HG03025 (cell line): ENCODE measurements at regions not wholly inside any gene's neighbourhood (a gene's known extent, or its start where the extent isn't known, plus 50 kb on each side); places are given as distances from the start of the nearest gene placed in this dataset.
A peak's percentile ranks its signal among the peaks of the same experiment; 100 is the strongest.

Source experiments
- ATAC-seq: cut with Tn5 transposase; IDR thresholded peaks from one replicate; pipeline ENCODE4 v1.9.1; 2021; ENCODE audit warnings: mild to moderate bottlenecking, moderate library complexity; ENCODE audit not compliant: unreplicated experiment, low FRiP score

DNA sequence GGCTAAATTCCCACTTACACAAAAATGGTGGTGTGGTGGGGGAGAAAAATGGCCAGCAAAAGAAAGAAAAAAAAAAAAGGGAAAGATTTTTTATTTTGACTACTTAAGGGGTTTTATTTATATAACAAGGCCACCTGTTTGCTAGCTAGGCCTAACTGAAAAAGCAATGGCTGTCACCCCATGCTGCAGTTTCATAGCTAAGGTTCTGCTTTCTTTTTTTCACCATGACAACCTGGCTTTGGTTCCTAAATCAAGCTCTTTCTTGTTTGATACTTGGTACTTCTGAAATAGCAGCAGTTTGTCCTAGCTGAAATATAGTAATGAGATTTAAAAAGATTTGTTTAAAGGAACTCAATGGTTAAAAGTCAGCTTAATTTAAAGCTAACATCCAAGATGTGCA lies 433.2 kb upstream of the MEX3C start:
- ATAC-seq, result peak; percentile 77

DNA sequence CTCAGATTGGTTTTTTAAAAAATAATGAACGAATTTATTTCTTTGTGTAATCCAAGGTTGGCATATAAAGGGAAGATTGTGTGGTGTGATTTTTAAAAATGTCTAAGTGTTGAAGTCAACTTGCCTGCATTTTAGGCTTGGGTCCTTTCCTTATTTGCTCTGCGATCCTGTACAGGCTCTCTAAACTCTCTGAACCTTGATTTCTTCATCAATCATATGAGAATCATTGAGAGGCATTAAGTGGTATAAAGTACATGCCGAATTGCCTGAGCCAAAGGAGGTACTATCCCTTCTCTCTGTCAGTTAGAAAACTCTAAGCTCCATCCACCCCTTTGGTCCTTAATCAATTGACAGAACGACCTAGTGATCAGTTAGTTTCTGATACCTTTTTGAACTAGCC lies 440.4 kb upstream of the MEX3C start:
- ATAC-seq, result no peak

DNA sequence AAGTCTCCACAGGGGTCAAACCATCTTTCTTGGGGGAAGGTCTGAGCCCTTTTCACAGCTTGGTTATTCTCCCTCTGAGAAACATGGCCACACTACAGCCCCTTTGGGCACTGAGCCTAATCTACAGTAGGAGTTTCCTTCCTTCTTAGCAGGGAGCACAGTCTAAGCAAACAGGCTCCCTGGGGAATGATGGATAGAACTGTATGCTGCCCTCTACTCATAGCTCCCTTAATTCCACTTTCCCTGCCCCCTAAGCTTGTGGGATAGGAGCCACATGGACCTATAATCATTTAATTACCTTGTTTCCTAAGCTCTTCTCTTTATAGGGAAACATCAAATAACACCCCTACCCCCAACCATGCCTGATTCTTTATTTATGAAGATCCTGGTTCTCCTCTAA lies 442.1 kb upstream of the MEX3C start:
- ATAC-seq, result no peak

DNA sequence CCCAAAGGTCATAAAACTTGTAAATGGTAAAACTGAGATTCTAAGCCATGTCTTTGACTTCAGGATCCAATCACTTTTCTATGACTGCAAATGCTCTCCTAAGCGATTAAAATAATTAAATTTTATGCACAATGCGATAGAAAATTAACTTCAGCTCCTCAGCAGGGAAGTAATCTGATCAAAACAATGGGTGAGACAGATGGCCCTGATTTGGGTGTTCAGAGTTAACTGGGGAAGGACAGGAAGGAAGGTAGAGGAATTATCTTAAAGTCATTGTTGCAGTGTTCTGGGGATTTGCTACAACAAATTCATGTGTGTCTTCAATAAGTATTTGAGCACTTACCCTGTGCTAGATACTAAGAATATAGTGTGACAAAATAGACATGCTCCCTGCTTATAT lies 446.0 kb upstream of the MEX3C start:
- ATAC-seq, result no peak

DNA sequence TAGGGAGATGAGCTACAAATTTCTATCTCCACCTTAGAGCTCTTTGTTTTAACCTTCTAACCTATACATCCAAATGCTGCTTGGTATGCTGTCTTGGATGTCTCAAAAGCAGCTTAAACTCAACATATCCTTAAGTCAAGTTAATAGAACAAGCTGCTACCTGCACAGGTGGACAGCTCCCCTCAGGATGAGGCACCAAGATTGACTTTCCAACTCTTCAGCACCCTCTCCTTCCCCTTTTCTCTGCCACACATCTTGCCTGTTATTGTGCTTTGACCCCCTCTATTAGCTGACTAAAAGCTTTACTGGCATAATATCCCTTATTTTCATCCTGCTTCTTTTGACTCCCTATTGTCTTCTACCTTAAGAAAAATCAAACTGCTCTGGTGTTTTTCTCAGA lies 448.1 kb upstream of the MEX3C start:
- no peak for ATAC-seq

DNA sequence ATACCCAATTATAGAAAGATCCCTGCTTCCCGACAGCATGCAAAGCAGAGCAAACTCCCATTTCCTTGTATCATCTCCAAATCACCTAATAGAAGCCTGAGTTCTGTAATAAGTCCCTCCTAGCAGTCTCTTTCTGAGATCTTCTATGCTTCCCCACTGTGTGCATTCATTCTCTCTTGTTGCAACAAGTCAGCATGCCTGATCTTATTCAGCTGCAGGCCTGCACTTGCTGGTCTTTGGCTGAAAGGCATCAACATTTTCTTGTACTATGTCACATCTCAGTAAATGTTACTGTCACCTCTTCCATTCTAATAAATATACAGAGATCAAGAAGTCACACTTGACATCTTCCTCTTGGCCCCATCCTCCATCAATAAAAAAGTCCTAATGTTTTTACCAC lies 449.9 kb upstream of the MEX3C start:
- ATAC-seq, result no peak

DNA sequence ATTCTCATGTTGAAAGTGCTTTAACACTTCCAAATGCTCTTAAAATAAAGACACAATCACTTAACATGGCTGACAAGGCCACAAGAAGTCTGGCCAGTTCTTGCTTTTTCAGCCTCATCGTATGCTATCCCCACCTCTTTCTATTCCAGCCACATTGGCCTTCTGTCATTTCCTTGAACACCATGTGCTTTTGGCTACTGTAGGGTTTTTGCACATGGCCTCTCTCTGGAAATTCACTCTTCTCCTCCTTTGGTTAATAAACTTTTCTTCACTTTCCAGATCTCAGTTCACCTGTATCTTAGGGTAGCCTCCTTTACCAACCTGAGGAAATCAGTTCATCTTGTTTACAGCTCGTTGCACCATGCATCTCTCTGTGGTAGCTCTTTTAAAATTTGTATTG lies 450.5 kb upstream of the MEX3C start:
- ATAC-seq, result no peak

DNA sequence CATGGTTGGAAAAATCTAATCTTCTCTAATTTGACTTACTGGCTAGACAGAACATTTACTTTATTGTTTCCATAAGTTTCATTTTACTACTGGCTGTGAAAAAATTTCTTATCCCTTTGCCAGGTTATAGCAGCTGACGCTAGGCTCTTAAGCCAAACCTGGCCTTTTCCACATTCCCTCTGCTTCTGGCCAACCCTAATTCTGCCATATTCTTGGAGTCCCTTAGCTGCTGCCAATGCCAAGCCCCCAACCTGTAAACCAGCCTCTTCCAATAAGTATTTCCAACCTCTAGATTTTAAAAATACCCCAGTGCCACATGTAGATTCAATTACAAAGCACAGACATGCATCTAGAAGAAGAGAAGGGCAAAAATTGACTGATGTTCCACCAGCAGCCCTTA lies 452.3 kb upstream of the MEX3C start:
- no peak for ATAC-seq

DNA sequence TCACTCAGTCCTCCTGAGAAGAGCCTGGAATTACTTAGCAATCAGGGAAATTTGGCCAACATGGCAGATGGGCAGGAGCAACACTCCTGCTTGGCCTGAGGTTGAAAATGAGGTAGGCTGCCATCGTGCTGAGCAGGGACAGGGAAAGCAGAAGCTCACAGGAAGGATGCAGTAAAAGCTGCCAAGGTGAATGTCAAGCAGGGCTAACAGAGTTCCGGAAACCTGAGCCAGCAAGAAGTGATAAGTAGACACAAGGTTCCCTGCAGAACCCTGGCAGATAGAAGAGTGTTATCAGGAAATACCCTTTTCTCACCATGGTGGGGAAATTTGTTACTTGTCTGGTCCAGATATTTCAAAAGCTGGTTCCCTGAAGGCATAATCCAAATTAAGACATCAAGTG lies 454.3 kb upstream of the MEX3C start:
- no peak for ATAC-seq

DNA sequence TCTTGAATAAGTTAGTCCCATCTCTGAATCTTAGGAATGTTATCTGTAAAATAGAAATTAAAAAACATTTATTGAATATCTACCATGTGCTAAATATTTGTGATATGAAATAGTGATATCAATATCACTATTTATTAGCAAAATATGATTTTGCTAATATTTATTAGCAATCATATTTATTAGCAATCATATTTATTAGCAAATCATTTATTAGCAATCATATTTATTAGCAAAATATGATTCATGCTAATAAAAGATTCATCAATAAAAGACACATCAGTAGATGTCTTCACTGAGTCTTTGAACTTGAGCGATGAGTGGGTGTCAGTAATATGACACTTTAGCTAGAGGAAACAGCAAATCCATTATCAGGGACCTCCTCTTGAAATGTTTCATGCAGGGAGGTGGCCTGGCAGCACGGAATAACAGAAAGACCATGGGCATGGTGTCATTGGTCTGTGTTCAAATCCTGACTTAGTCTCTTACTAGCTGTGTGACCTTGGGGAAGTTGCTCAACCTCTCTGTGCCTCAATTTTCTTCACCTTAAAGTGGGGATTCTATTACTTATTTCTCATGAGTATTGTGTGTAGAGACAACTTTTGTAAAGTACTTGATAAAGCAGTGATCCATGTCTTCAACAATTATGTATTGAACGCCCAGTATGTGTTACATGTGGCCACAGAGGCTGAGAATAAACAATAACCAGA lies 456.2 kb upstream of the MEX3C start:
- no peak for ATAC-seq

DNA sequence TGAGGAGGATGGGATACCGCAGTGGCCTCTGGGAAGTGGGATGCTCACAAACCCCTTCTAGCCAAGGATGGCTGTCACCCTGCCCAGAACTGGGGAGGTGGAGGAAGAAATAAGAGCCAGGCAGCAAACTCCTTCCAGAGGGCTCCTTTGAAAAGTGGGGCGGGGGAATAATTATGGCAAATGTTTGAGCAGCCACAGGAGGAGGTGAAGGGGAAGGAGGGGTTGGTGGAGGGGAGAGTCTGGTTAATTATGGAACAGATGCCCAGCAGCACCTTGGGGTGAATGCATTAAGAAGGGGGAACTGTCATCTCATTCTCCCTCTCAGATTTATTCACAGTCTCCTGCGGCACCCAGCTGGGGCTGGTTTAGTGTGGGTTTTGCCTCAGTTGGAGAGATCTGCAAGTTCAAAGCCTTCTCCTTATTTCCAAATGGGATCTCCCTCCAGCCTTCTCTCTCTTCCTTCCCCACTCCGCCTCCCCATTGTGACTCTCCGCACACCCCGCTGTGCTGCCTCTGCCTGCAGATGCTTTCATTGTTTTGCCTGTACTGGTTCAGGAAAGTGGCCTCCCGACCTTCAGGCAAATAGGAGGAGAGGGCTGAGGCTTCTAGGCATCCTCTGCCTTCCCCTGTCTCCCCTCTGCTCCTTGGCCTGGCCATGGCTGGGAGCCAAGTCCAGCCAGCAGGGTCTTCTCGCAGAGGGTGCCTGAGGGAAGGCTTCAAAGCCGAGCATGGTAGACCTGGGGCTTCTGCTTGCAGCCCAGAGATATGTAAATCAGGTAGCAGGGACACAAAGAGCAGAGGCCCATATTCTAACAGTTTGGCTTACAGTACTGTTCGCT lies 457.2 kb upstream of the MEX3C start:
- ATAC-seq, result peak; percentile 89

DNA sequence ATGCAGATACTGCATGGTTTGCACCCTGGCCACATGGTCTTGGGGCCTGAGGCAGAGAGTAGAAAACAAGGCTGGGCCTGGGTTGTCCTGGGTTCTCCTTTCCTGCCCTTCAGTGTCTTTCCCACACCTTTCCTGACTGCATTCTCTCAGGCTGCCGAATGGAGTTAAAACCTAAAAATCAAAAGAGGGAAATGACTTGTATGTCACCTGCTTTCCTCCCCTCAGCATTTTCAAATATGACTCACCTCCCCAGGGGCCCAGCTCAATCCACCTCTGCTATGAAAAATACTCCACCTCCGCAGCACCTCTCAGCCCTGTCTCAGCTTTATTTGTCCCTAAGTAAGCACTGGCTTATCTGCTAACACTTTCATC lies 457.8 kb upstream of the MEX3C start:
- ATAC-seq, result peak; percentile 83

DNA sequence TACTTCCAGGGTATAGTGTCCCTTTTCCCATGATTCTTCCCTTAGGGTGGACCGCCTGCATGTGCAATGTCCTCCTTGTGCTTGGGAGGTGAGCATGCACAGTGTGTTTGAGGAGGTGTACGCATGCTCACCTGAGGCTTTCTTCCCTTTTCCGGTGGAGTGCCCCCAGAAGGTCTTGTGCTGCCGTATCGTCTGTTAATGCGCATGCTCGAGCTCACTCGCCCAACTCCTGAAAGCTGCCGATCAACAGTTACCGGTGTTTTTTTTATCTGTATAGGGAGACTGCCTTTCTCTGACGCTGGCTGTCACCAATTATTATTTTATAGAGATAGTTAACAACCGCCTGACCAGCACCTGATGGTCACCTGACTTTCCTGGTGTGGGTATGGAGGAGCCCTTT lies 458.8 kb upstream of the MEX3C start:
- ATAC-seq, result no peak

DNA sequence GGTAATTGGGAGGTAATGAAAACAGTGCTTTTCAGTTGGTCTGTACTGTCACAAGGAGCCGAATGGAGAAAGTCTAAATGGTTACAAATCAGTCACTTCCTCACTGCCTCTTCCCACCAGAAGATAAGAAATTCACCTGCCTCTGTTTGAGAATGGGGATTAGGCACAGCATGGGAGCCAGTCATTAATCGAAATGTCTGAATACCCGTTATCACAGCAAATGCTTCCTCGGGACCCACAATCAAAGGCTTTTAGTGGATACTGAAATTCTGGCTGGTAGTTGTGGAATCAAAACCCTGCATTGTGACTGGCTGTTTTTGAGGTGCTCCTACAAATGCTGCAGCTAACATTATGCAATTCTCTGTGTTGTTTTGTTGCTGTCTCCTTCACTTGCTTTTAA lies 461.0 kb upstream of the MEX3C start:
- ATAC-seq, result no peak

DNA sequence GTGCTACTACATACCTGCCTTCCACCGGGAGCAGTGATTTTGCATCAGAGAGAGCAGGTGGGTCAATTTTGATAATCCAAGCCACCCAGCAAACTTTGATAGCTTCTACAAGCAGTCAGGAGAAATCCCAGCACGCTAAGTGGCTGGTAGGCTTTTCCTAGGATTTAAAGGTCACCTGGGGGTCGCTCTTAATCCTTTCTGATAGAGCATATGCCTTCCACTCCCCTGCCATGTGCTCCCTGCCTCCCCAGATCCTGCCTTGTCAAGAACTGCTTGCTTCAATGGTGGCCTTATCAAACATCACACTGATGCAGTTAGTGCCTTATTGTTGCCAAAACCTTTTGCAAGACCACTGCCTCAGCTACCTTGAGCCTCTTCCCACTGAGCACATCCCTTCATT lies 462.3 kb upstream of the MEX3C start:
- no peak for ATAC-seq

DNA sequence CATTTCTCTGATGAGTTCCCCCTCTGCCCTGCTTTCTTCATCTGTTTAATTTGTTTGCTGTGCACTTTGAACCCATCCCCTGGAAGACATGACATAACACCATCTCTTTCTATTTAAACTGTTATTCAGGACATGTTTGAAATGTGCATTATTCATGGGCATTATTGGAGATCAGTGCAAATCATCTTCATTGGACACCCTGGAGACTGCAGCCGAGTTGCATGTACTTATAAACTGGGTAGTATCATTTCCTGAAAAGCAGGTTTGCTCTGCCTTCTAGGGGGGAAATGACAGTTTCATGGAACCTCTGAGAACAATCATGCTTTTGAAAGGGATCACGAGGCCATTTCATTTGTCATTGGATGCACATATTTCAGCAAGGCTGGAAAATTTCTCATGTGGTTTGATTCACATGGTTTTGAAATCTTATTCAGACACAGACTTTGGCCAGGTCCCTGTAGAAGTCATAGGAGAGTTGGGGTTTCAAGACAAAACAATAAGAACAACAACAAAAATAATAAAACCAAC lies 462.8 kb upstream of the MEX3C start:
- ATAC-seq, result no peak

DNA sequence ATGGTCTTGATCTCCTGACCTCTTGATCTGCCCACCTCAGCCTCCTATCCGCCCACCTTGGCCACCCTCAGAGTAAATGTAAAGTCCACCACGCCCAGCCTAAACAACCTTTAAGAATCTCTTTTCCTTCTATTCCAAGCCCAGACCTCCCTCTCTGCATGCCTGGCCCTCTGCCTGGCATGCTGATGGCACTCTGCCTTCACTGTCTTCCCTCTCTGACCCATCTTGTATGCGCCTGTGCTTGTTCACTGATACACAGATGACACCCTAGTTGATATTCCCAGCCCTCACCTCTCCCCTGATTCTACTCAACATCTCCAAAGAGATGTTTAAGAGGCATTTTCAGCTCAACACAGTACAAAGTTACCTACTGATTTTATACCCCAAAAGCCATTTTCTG lies 466.8 kb upstream of the MEX3C start:
- ATAC-seq, result no peak

DNA sequence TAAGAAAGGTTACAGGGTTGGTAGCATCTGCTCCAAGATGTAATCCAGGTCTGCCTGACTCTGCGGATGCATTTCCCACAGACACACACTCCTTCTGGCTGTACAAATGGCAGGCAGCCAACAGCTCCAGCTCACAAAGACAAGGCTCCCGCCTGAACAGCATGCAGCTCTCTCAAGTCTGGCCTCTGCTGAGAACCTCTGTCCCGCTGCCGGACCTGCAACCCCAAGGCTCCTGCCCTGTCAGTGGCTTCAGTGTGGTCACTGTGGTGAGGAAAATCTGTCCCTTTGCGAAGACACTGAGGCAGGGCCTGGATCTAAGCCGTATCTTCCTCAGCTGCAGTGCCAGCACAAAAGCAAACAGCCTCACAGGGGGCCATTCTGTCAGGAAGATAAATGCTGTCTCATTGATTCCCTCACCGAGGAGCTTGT lies 469.3 kb upstream of the MEX3C start:
- ATAC-seq, result no peak

DNA sequence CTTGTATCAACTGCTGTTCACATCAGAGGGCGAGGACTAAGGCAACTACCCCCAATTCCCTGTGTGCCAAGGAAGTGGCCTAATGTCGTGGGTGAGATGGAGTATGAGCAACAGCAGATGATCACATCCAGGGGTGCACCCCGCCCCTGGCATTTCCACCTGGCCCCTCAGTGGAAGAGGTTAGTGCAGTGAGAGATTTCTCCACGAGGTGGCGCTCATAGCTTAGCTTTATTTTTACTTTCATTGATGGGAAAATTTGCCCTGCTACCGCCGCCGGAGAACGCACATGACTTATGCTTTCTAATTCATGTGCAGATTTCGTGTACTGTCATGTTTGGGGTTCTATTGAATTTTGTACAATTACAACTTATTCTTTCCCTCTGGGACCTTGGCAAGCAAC lies 470.6 kb upstream of the MEX3C start:
- peak; percentile 51 for ATAC-seq

DNA sequence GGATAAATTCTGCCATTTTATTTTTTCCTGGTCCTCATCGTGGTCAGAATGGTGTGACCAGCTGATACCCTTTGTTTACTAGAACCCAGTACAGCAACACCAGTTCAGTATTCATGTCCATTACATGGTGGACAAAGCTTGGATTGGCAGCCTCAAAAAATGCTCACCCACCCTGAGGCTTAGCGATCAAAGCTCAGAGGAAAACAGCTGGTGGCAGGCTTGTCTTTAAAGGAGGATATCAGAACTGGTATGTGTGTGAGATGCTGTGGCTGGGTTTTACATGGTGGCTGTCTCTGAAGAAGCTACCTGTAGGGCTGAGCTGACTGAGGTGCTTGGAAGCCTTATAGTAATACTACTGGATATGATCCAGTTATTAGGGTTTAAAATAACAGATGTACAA lies 471.1 kb upstream of the MEX3C start:
- no peak for ATAC-seq

DNA sequence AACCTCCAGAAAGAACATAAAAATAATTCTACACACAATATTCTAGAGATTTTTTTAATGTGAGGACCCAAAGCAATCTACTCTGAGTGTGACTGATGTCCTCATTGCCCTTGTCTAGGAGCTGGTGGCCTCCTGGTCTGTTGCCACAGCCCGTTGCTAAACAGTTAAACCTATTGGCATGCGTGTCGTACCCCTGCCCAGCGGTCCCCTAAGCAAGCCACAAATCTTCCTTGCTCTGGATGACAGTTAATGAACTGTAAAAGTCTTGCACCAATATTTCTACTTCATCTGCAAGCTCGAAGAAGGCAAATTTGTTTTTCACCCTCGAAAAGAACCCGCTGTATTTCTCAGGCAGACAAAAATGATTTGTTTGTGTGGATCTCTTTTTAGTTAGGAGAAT lies 489.1 kb upstream of the MEX3C start:
- ATAC-seq, result no peak
